ENCODE measurements at regions not wholly inside any gene's neighbourhood (a gene's known extent, or its start where the extent isn't known, plus 50 kb on each side); places are given as distances from the start of the nearest gene placed in this dataset.

- peaks cover 19% of the 10 kb centered on the region for H3K27me3 ChIP-seq (ENCODE audit: insufficient read depth, low read depth, low read length)
- no peak overlapping the region for H3K27ac ChIP-seq (ENCODE audit: low read length)
- H3F3A ChIP-seq (ENCODE audit: insufficient read depth, low read length, poor library complexity, severe bottlenecking) = no peaks in the 10 kb centered on the region
- H3K79me2 ChIP-seq (replicated peaks; ENCODE audit: insufficient read depth, low read length) = peaks cover 2% of the 10 kb centered on the region
- H3K36me3 ChIP-seq (ENCODE audit: insufficient read depth, low read length) = no peaks in the 10 kb centered on the region
- no peak for TF ChIP-seq EZH2 (IDR thresholded peaks at IDR 0.05; ENCODE audit: borderline replicate concordance, insufficient read depth, low read length, poor library complexity, severe bottlenecking)
- TF ChIP-seq POLR2AphosphoS5 (IDR thresholded peaks at IDR 0.05) = no peak
- TF ChIP-seq MXI1 (conservative IDR thresholded peaks at IDR 0.05; ENCODE audit: poor library complexity, severe bottlenecking) = no peak
- no peak for TF ChIP-seq SMC3 (conservative IDR thresholded peaks at IDR 0.05; ENCODE audit: poor library complexity)
- no peak for TF ChIP-seq CTCF (IDR thresholded peaks at IDR 0.05; ENCODE audit: poor library complexity, severe bottlenecking)
- no peak for TF ChIP-seq TAF1 (IDR thresholded peaks at IDR 0.05; ENCODE audit: low read depth)
- TF ChIP-seq REST (IDR thresholded peaks at IDR 0.05; ENCODE audit: borderline replicate concordance) = no peak
- no peak for TF ChIP-seq EP300 (conservative IDR thresholded peaks at IDR 0.05; ENCODE audit: poor library complexity, severe bottlenecking)
- TF ChIP-seq RAD21 (conservative IDR thresholded peaks at IDR 0.05) = no peak
- no peaks in the 10 kb centered on the region for H3K9me2 ChIP-seq (ENCODE audit: insufficient read depth, low read length)
- H2AFZ ChIP-seq (ENCODE audit: low read depth, low read length) = no peak overlapping the region
- H3K4me2 ChIP-seq (ENCODE audit: low read length) = no peak overlapping the region
- H3K4me3 ChIP-seq (ENCODE audit: low read length) = no peak overlapping the region
- no peaks in the 10 kb centered on the region for H3K9me3 ChIP-seq (ENCODE audit: low read length)
- no peaks in the 10 kb centered on the region for H4K20me1 ChIP-seq (ENCODE audit: insufficient read depth)
- H3K9ac ChIP-seq (ENCODE audit: low read length) = no peak overlapping the region
Measured at GRCh38 chr13:107870400-107870799, 344.9 kb downstream of the LIG4 start.

- TF ChIP-seq TAF1 (IDR thresholded peaks at IDR 0.05; ENCODE audit: low read depth) (no peak), EZH2 (IDR thresholded peaks at IDR 0.05; ENCODE audit: borderline replicate concordance, insufficient read depth, low read length, poor library complexity, severe bottlenecking) (no peak), SMC3 (conservative IDR thresholded peaks at IDR 0.05; ENCODE audit: poor library complexity) (peak; percentile 97), MXI1 (conservative IDR thresholded peaks at IDR 0.05; ENCODE audit: poor library complexity, severe bottlenecking) (no peak), REST (IDR thresholded peaks at IDR 0.05; ENCODE audit: borderline replicate concordance) (no peak), EP300 (conservative IDR thresholded peaks at IDR 0.05; ENCODE audit: poor library complexity, severe bottlenecking) (peak; percentile 29), RAD21 (conservative IDR thresholded peaks at IDR 0.05) (peak; percentile 98), POLR2AphosphoS5 (IDR thresholded peaks at IDR 0.05) (peak; percentile 50), CTCF (IDR thresholded peaks at IDR 0.05; ENCODE audit: poor library complexity, severe bottlenecking) (peak; percentile 94)
- Histone ChIP-seq H3K9me2 (ENCODE audit: insufficient read depth, low read length) (no peaks in the 10 kb centered on the region), H3K27ac (ENCODE audit: low read length) (peak overlapping the region; percentile 64), H2AFZ (ENCODE audit: low read depth, low read length) (peak overlapping the region; percentile 52), H3K4me3 (ENCODE audit: low read length) (peak overlapping the region; percentile 81), H3K4me2 (ENCODE audit: low read length) (peak overlapping the region; percentile 62), H3F3A (ENCODE audit: insufficient read depth, low read length, poor library complexity, severe bottlenecking) (no peaks in the 10 kb centered on the region), H3K27me3 (ENCODE audit: insufficient read depth, low read depth, low read length) (peaks cover 19% of the 10 kb centered on the region), H3K36me3 (ENCODE audit: insufficient read depth, low read length) (no peaks in the 10 kb centered on the region), H3K79me2 (replicated peaks; ENCODE audit: insufficient read depth, low read length) (peaks cover 26% of the 10 kb centered on the region), H4K20me1 (ENCODE audit: insufficient read depth) (no peaks in the 10 kb centered on the region), H3K9ac (ENCODE audit: low read length) (peak overlapping the region; percentile 84), H3K9me3 (ENCODE audit: low read length) (no peaks in the 10 kb centered on the region)
Measured at GRCh38 chr13:107867701-107868661, 347.4 kb downstream of the LIG4 start.

Measured in neural cell (in vitro differentiated cells).